GM18951 (cell line): ENCODE measurements at regions not wholly inside any gene's neighbourhood (a gene's known extent, or its start where the extent isn't known, plus 50 kb on each side); places are given as distances from the start of the nearest gene placed in this dataset.

Source experiments
- POLR2A ChIP-seq: IDR thresholded peaks from 4 replicates; pipeline ENCODE4 v1.6.1; 2011; ENCODE audit warnings: mild to moderate bottlenecking; ENCODE audit not compliant: insufficient read length, insufficient read depth; ENCODE audit errors: extremely low read depth
- in situ Hi-C: fragments of 300-500 bp; cut with MboI; formaldehyde crosslinking; loops from one replicate; pipeline ENCODE4 v1.12.0; 2022; ENCODE audit warnings: low sequenced_read_pairs, mixed read lengths, inconsistent platforms; ENCODE audit not compliant: unreplicated experiment

DNA sequence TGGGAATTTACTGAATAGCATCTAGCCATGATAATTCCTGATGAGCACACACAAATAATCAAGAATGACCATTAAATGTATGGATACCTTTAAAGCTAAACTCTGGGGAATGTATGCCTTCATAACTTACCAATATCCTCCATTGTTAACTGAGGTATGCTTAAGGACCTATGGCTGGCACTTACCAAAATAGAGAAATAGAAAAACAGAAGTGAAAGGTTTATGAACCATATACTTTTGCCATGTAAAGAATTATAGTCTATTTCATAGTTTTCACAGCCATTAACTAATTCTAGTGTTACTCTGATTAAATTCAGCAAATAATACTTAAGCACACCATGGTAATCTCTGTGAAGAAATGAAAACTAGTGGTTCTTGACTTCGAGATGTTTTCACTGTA lies 1360.6 kb upstream of the LRRTM3 start:
- TF ChIP-seq POLR2A = no peak
- in situ Hi-C loops = no loop called here

DNA sequence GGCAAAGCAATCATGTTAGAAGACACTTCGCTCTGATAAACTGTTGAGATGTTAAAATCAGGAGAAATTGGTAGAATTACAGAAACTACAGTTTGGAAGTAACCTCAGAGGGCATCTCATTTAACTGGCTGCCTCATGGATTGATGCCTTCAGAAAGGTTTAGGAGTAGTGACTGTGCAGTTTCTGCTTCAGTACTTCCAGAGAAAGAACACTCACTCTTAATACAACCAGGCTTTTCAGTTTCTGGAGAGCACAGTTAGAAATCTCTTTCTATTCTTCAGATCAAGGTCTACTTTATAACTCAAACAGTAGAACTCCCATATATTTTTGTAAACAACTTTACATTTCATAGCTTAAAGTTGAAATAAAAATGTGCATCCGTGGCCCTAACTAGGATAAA lies 1358.9 kb upstream of the LRRTM3 start:
- TF ChIP-seq POLR2A = no peak
- in situ Hi-C loops = no loop called here

DNA sequence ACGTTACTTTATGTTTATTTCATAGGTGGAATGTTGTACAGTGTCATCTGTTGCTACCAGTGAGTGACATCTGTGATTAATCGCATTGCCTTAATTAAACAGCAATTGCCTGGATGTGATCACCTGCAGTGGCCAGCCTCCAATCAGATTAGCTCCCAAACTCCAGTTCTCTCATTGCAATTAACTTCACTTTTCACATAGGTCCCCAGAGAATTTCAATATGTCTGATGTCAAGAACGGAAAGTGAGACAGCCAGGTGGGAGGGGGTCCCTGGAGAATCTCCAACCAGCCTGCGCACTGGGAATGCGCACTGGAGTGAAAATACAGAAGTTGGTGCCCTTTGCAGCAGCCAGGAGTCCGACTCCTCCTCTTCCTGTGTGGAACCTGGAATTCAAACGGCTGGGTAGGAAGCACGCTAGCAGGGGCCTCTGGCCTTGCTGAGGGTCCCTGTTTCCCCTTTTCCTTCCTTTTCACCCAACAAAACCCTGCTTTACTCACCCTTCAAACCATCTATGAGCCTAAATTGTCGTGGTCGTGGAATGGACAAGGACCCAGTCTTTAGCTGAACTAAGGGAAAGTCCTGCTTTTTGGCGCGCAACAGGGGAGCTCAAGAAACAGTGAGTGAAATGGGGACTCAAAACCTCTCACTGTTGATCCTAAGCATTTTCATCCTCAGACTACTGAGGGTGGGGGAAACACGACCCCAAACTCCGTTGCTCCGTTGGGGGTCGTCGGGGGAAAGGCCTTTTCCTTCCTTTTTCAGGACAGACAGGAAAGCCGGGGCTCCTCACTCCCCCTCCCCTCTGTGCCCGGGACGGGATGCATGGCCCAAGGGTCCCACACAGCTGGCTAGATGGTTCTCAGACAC lies 1355.5 kb upstream of the LRRTM3 start:
- in situ Hi-C loops = no loop called here

DNA sequence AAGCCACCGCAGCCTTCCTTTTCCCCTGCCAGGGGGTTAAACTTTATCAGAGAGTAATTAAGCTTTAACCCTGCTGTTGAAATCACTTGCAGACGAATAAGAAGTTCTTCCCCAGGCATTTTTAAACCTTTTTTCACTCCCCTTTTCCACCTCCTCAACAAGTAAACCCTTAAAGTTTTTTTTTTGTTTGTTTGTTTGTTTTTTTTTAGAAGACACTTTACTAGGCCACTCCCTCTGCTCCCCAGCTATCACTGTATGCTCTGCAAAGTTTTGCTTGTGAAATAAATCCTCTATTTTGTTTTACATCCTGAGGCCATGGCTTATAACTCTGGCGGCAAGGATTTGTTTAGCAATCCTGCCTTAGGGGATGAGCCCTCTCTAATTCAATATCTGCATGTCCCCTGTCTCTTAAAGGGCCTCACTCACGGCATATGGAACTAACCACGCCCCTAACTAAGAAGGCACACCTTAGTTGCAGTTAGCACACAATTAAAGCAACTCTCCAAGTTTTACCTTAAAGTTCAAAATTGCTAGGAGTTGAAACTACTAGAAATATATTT lies 1354.7 kb upstream of the LRRTM3 start:
- TF ChIP-seq POLR2A = no peak
- in situ Hi-C loops = no loop called here

More for the DNA sequence above, 1355.5 kb upstream of the LRRTM3 start:
- TF ChIP-seq POLR2A = peak; percentile 34

DNA sequence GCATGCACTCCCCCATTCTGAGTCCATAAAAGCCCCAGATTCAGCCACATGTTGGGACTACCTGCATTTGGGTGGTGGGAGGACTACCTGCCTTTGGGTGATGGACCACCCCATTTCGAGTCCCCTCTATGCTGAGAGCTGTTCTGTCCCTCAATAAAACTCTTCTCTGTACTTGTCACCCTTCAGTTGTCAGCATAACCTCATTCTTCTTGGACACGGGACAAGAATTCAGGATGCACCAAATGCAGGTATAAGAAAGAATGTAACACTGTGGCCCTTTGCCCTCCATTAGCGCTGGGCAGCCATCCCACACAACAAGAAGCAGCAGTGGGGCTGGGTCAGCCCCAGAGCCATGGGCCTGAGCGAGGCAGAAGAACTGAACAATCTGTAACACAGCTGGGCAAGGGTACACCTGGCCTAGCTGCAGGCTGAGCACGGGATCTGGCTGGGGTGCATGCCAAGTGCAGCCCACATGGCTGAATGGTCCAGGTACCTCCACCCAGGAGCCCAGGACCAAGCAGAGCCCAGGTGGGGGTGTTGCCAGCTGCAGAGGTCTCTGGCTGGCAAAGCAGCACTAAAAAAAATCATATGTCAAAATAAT lies 1344.3 kb upstream of the LRRTM3 start:
- in situ Hi-C loops = no loop called here
- TF ChIP-seq POLR2A = no peak

DNA sequence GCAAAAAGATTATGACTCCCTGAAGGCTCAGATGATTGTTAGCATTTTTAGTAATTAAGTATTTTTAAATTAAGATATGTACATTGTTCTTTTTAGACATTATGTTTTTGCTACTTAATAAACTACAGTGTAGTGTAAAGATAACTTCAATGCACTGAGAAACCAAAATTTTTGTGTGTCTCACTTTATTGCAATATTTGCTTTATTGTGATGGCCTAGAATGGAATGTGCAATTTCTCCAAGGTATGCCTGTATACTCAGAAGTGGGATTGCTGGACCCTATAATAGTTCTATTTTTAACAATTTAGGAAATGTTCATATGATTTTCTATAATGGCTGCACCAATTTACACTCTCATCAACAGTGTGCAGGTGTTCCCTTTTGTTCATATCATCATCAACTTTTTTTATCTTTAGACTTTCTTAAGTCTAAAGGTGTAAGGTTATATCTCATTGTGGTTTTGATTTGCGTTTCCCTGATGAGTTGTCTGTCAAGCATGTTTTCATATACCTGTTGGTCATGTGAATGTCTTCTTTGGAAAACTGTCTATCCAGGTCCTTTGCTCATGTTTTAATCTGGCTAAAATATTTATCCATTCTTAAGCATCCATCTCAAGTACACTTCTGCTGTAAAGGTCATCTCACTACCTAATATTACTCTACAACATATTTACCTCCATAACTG lies 1323.5 kb upstream of the LRRTM3 start:
- in situ Hi-C loops = no loop called here
- TF ChIP-seq POLR2A = no peak

DNA sequence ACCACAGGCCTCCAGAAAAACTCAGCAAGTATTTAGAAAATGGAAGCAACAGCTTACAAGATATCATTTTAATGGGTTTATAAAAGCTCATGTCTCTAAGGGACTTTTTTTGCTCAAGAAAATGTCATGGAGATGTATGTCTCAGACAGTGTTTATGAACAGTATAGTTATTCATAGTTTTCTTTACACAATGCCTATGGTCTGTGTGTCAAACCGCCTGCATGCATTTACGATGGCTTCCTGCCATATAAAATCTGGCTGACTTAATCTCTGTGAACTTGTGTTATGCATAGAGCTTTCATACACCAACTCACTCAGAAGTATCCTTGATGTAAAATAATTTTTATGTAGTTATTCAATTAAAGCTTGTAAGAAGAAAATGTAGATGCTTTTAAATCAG lies 1314.2 kb upstream of the LRRTM3 start:
- no peak for TF ChIP-seq POLR2A
- in situ Hi-C loops = no loop called here

DNA sequence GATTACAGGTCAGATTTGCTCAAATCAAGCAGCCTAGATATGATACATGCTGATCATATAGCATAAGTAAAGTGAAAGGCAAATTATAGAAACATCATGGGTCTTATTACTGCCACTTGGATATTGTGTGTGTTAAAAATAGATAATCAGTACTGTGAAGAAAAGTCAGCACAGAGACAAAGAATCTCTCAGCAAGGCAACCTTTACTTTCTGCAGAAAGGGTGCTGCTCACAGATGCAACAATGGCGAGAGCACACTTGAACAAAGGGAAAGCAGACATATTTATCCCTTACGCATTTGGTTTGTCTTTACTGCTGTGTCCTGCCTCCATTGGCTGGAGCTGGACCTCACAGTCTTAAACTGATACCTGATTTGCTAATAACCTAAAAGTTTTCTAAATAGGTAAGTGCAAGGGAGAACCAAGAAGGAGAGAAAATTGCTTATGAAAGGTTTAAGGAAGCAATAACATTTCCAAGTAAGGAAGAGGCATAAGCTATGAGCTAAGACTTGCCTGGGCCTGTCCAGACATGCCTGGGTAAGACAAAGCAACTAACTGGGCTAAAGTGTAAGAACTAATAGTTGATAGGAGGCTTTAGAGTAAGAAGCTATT lies 1310.8 kb upstream of the LRRTM3 start:
- no peak for TF ChIP-seq POLR2A
- in situ Hi-C loops = no loop called here

DNA sequence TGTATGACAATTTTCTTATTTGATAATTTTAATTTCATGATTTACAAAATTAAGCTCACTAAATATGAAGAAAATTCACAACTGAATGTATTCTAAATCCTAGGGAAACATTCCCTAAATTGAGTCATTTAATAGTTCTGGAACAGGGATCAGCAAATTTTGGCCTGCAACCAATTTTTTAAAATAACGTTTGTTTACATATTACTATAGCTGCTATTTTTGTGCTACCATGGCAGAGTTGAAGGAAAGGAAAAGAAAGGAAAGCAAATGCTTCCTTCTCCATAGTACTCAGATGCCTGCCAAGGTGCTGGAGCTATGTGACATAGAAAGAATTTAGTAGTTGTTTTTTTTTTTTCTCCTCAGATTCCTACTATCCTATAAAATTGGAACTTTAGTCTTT lies 1307.7 kb upstream of the LRRTM3 start:
- in situ Hi-C loops = no loop called here
- TF ChIP-seq POLR2A = no peak

DNA sequence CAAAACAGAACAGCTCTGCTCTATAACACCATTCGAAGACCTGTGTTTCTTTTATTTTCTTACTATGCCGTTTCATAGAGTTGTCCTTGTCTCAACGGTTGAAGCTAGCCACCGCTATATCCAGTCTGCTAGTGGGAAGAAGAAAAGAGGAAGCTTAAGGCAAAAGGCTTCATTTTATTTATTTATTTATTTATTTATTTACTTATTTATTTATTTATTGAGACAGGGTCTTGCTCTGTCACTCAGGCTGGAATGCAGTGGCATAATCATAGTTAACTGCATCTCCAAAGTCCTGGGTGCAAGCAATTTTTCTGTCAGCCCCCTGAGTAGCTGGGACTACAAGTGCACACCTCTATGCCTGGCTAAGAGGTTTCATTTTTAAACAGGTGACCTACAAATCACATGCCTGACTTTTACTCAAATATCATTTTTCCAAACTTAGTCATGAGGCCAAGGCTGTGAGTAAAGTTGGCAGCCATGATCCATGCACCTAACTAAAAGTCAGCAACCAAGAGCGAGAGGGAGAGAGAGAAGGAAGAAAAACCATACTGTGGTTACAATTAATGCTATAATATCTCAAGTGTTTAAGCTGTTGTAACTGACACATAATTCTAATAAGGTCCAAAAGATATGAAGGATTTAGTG lies 1305.3 kb upstream of the LRRTM3 start:
- no peak for TF ChIP-seq POLR2A
- in situ Hi-C loops = no loop called here

DNA sequence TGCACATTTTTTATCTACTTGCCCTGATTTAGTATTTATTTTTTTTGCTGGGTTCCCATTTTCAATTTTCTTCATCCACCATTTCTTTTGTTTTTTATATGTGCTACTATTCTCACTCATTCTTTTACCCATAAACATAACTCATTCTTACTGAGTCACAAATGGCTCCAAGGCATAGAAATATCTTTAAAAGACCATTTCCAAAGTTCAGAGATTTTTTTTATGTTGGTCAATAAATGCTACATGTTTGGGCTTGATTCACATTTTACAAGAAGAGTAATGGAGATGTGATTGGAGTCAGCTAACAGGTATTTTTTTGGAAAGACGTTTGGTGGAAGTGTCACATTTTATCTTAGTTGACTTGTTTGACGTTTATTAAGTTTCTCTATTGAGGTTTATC lies 1303.2 kb upstream of the LRRTM3 start:
- in situ Hi-C loops = no loop called here
- no peak for TF ChIP-seq POLR2A

DNA sequence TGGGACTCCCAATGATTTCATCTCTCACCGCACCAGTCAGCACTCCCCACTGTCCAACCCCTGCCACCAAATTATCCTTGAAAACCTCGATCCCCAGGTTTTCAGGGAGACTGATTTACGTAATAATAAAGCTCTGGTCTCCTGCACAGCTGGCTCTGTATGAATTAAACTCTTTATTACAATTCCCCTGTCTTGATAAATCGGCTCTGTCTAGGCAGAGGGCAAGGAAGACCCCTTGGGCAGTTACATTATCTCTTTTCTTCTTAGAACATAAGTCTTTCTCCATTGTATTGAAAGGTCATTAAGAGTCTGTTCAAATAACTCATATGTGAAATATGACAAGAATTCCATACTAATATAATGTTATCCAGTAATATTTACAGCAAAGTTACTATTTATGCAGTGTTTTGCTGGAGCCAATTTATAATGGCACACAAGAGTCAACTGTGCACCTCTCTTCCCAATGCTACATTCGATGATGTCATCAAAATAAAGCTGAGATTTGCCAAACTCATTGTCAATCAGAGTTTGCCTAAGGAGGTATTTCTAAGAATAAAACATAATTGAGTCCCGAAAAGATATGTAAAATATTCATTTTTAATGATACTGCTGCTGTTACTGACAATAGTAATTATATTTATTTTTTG lies 1297.2 kb upstream of the LRRTM3 start:
- TF ChIP-seq POLR2A = no peak
- in situ Hi-C loops = no loop called here
